ENCODE measurements at regions not wholly inside any gene's neighbourhood (a gene's known extent, or its start where the extent isn't known, plus 50 kb on each side); places are given as distances from the start of the nearest gene placed in this dataset.
A peak's percentile ranks its signal among the peaks of the same experiment; 100 is the strongest.

- 92 to 100% (median 93%) methylated on average over 2 of the region's 2 CpGs for WGBS, 3 donors
- Histone ChIP-seq H3K9me3 (ENCODE audit: control insufficient read depth in 2 of 2, insufficient read depth in 1 of 2, low read depth in 1 of 2, low read length in 1 of 2) (peaks cover 0 to 15% of the 10 kb centered on the region in 2 donors), H3K4me1 (ENCODE audit: control insufficient read depth in 3 of 3, insufficient read depth in 2 of 3, low read depth in 1 of 3, low read length in 2 of 3) (no peaks in the 10 kb centered on the region), H3K27me3 (ENCODE audit: control insufficient read depth in 3 of 3, insufficient read depth in 3 of 3, low read length in 3 of 3) (no peaks in the 10 kb centered on the region), H3K36me3 (ENCODE audit: control insufficient read depth in 3 of 3, insufficient read depth in 2 of 3, low read depth in 1 of 3, low read length in 3 of 3) (no peaks in the 10 kb centered on the region), H3K27ac (ENCODE audit: low read depth in 1 of 3, low read length in 2 of 3) (no peak overlapping the region), H3K4me3 (ENCODE audit: low read depth in 1 of 3, low read length in 3 of 3) (no peak overlapping the region)
- DNase-seq, result no peak
- FAIRE-seq, result no peak
Observed at GRCh38 chr5:119808474-119808873, 179.1 kb downstream of the FAM170A start.

GRCh38 chr5:119810217-119810616, 180.9 kb downstream of the FAM170A start:
- Histone ChIP-seq H3K9me3 (ENCODE audit: control insufficient read depth in 2 of 2, insufficient read depth in 1 of 2, low read depth in 1 of 2, low read length in 1 of 2) (peaks cover 0 to 15% of the 10 kb centered on the region in 2 donors), H3K4me3 (ENCODE audit: low read depth in 1 of 3, low read length in 3 of 3) (no peak overlapping the region), H3K27me3 (ENCODE audit: control insufficient read depth in 3 of 3, insufficient read depth in 3 of 3, low read length in 3 of 3) (no peaks in the 10 kb centered on the region), H3K27ac (ENCODE audit: low read depth in 1 of 3, low read length in 2 of 3) (no peak overlapping the region), H3K4me1 (ENCODE audit: control insufficient read depth in 3 of 3, insufficient read depth in 2 of 3, low read depth in 1 of 3, low read length in 2 of 3) (no peaks in the 10 kb centered on the region), H3K36me3 (ENCODE audit: control insufficient read depth in 3 of 3, insufficient read depth in 2 of 3, low read depth in 1 of 3, low read length in 3 of 3) (no peaks in the 10 kb centered on the region)
- DNase-seq (no peak), FAIRE-seq (no peak)

GRCh38 chr5:119811458-119811857, 182.1 kb downstream of the FAM170A start:
- Histone ChIP-seq H3K27ac (ENCODE audit: low read depth in 1 of 3, low read length in 2 of 3) (no peak overlapping the region), H3K4me1 (ENCODE audit: control insufficient read depth in 3 of 3, insufficient read depth in 2 of 3, low read depth in 1 of 3, low read length in 2 of 3) (no peaks in the 10 kb centered on the region), H3K27me3 (ENCODE audit: control insufficient read depth in 3 of 3, insufficient read depth in 3 of 3, low read length in 3 of 3) (no peaks in the 10 kb centered on the region), H3K9me3 (ENCODE audit: control insufficient read depth in 2 of 2, insufficient read depth in 1 of 2, low read depth in 1 of 2, low read length in 1 of 2) (peaks cover 0 to 15% of the 10 kb centered on the region in 2 donors), H3K36me3 (ENCODE audit: control insufficient read depth in 3 of 3, insufficient read depth in 2 of 3, low read depth in 1 of 3, low read length in 3 of 3) (no peaks in the 10 kb centered on the region), H3K4me3 (ENCODE audit: low read depth in 1 of 3, low read length in 3 of 3) (no peak overlapping the region)
- no peak for FAIRE-seq
- DNase-seq, result no peak
- WGBS, 3 donors, result 76 to 88% (median 79%) methylated on average over 5 of the region's 5 CpGs

- H3K27ac ChIP-seq (ENCODE audit: low read depth in 1 of 3, low read length in 2 of 3), result no peak overlapping the region
- 77 to 82% (median 79%) methylated on average over 6 of the region's 6 CpGs for WGBS, 3 donors
- H3K4me1 ChIP-seq (ENCODE audit: control insufficient read depth in 3 of 3, insufficient read depth in 2 of 3, low read depth in 1 of 3, low read length in 2 of 3), result no peaks in the 10 kb centered on the region
- no peak overlapping the region for H3K4me3 ChIP-seq (ENCODE audit: low read depth in 1 of 3, low read length in 3 of 3)
- DNase-seq (no peak), FAIRE-seq (no peak)
- no peaks in the 10 kb centered on the region for H3K36me3 ChIP-seq (ENCODE audit: control insufficient read depth in 3 of 3, insufficient read depth in 2 of 3, low read depth in 1 of 3, low read length in 3 of 3)
- no peaks in the 10 kb centered on the region for H3K9me3 ChIP-seq (ENCODE audit: control insufficient read depth in 2 of 2, insufficient read depth in 1 of 2, low read depth in 1 of 2, low read length in 1 of 2)
- H3K27me3 ChIP-seq (ENCODE audit: control insufficient read depth in 3 of 3, insufficient read depth in 3 of 3, low read length in 3 of 3), result no peaks in the 10 kb centered on the region
Observed at GRCh38 chr5:119814655-119815054, 185.3 kb downstream of the FAM170A start.

GRCh38 chr5:119816055-119816454, 186.7 kb downstream of the FAM170A start:
- no peak overlapping the region for H3K27ac ChIP-seq (ENCODE audit: low read depth in 1 of 3, low read length in 2 of 3)
- FAIRE-seq, result no peak

GRCh38 chr5:119820016-119820415, 190.7 kb downstream of the FAM170A start:
- H3K4me3 ChIP-seq (ENCODE audit: low read depth in 1 of 3, low read length in 3 of 3), result no peak overlapping the region
- no peak overlapping the region for H3K27ac ChIP-seq (ENCODE audit: low read depth in 1 of 3, low read length in 2 of 3)
- H3K27me3 ChIP-seq (ENCODE audit: control insufficient read depth in 3 of 3, insufficient read depth in 3 of 3, low read length in 3 of 3), result no peaks in the 10 kb centered on the region
- no peaks in the 10 kb centered on the region for H3K9me3 ChIP-seq (ENCODE audit: control insufficient read depth in 2 of 2, insufficient read depth in 1 of 2, low read depth in 1 of 2, low read length in 1 of 2)
- DNase-seq (no peak), FAIRE-seq (no peak)
- no peaks in the 10 kb centered on the region for H3K36me3 ChIP-seq (ENCODE audit: control insufficient read depth in 3 of 3, insufficient read depth in 2 of 3, low read depth in 1 of 3, low read length in 3 of 3)
- H3K4me1 ChIP-seq (ENCODE audit: control insufficient read depth in 3 of 3, insufficient read depth in 2 of 3, low read depth in 1 of 3, low read length in 2 of 3), result no peaks in the 10 kb centered on the region
- 70 to 77% (median 72%) methylated on average over 1 of the region's 1 CpG for WGBS, 3 donors

More at GRCh38 chr5:119816055-119816454, 186.7 kb downstream of the FAM170A start:
- Histone ChIP-seq H3K4me3 (ENCODE audit: low read depth in 1 of 3, low read length in 3 of 3) (no peak overlapping the region), H3K27me3 (ENCODE audit: control insufficient read depth in 3 of 3, insufficient read depth in 3 of 3, low read length in 3 of 3) (no peaks in the 10 kb centered on the region), H3K36me3 (ENCODE audit: control insufficient read depth in 3 of 3, insufficient read depth in 2 of 3, low read depth in 1 of 3, low read length in 3 of 3) (no peaks in the 10 kb centered on the region), H3K9me3 (ENCODE audit: control insufficient read depth in 2 of 2, insufficient read depth in 1 of 2, low read depth in 1 of 2, low read length in 1 of 2) (no peaks in the 10 kb centered on the region), H3K4me1 (ENCODE audit: control insufficient read depth in 3 of 3, insufficient read depth in 2 of 3, low read depth in 1 of 3, low read length in 2 of 3) (no peaks in the 10 kb centered on the region)
- DNase-seq, result peak in 1 of 2 donors; percentile 3

- no peaks in the 10 kb centered on the region for H3K36me3 ChIP-seq (ENCODE audit: control insufficient read depth in 3 of 3, insufficient read depth in 2 of 3, low read depth in 1 of 3, low read length in 3 of 3)
- DNase-seq (no peak), FAIRE-seq (no peak)
- no peaks in the 10 kb centered on the region for H3K4me1 ChIP-seq (ENCODE audit: control insufficient read depth in 3 of 3, insufficient read depth in 2 of 3, low read depth in 1 of 3, low read length in 2 of 3)
- 49 to 80% (median 63%) methylated on average over 2 of the region's 2 CpGs for WGBS, 3 donors
- H3K9me3 ChIP-seq (ENCODE audit: control insufficient read depth in 2 of 2, insufficient read depth in 1 of 2, low read depth in 1 of 2, low read length in 1 of 2), result no peaks in the 10 kb centered on the region
- H3K27ac ChIP-seq (ENCODE audit: low read depth in 1 of 3, low read length in 2 of 3), result no peak overlapping the region
- H3K4me3 ChIP-seq (ENCODE audit: low read depth in 1 of 3, low read length in 3 of 3), result no peak overlapping the region
- H3K27me3 ChIP-seq (ENCODE audit: control insufficient read depth in 3 of 3, insufficient read depth in 3 of 3, low read length in 3 of 3), result no peaks in the 10 kb centered on the region
Observed at GRCh38 chr5:119820608-119821007, 191.2 kb downstream of the FAM170A start.

- WGBS, 3 donors, result 68 to 87% (median 77%) methylated on average over 3 of the region's 3 CpGs
Observed at GRCh38 chr5:119828541-119828940, 199.2 kb downstream of the FAM170A start.

GRCh38 chr5:119829341-119829740, 200.0 kb downstream of the FAM170A start:
- Histone ChIP-seq H3K27ac (ENCODE audit: low read depth in 1 of 3, low read length in 2 of 3) (no peak overlapping the region), H3K4me3 (ENCODE audit: low read depth in 1 of 3, low read length in 3 of 3) (no peak overlapping the region), H3K36me3 (ENCODE audit: control insufficient read depth in 3 of 3, insufficient read depth in 2 of 3, low read depth in 1 of 3, low read length in 3 of 3) (no peaks in the 10 kb centered on the region), H3K9me3 (ENCODE audit: control insufficient read depth in 2 of 2, insufficient read depth in 1 of 2, low read depth in 1 of 2, low read length in 1 of 2) (no peaks in the 10 kb centered on the region), H3K4me1 (ENCODE audit: control insufficient read depth in 3 of 3, insufficient read depth in 2 of 3, low read depth in 1 of 3, low read length in 2 of 3) (no peaks in the 10 kb centered on the region), H3K27me3 (ENCODE audit: control insufficient read depth in 3 of 3, insufficient read depth in 3 of 3, low read length in 3 of 3) (no peaks in the 10 kb centered on the region)
- DNase-seq, result no peak
- no peak for FAIRE-seq

More at GRCh38 chr5:119828541-119828940, 199.2 kb downstream of the FAM170A start:
- no peaks in the 10 kb centered on the region for H3K9me3 ChIP-seq (ENCODE audit: control insufficient read depth in 2 of 2, insufficient read depth in 1 of 2, low read depth in 1 of 2, low read length in 1 of 2)
- H3K4me1 ChIP-seq (ENCODE audit: control insufficient read depth in 3 of 3, insufficient read depth in 2 of 3, low read depth in 1 of 3, low read length in 2 of 3), result no peaks in the 10 kb centered on the region
- no peaks in the 10 kb centered on the region for H3K36me3 ChIP-seq (ENCODE audit: control insufficient read depth in 3 of 3, insufficient read depth in 2 of 3, low read depth in 1 of 3, low read length in 3 of 3)
- H3K27me3 ChIP-seq (ENCODE audit: control insufficient read depth in 3 of 3, insufficient read depth in 3 of 3, low read length in 3 of 3), result no peaks in the 10 kb centered on the region
- no peak overlapping the region for H3K4me3 ChIP-seq (ENCODE audit: low read depth in 1 of 3, low read length in 3 of 3)
- no peak for FAIRE-seq
- DNase-seq, result no peak
- H3K27ac ChIP-seq (ENCODE audit: low read depth in 1 of 3, low read length in 2 of 3), result no peak overlapping the region

Measured in small intestine (tissue), 7 donors.